Tibial nerve (tissue), 4 donors: ENCODE measurements at regions not wholly inside any gene's neighbourhood (a gene's known extent, or its start where the extent isn't known, plus 50 kb on each side); places are given as distances from the start of the nearest gene placed in this dataset.

Experiments
- EP300 ChIP-seq, 2 donors: sonication (generic); formaldehyde crosslinking; IDR thresholded peaks; one replicate each; pipeline ENCODE4 v1.6.1; 2017; ENCODE audit warnings: antibody characterized with exemption in 2 of 2, mild to moderate bottlenecking in 1 of 2
- TF ChIP-seq, protein P1 (sequence below), 5 experiments: fragments of 200-600 bp in 3 of 5; fragments of 450-650 bp in 2 of 5; sonication (generic) in 3 of 5; IDR thresholded peaks; one replicate each; pipeline ENCODE4 v1.5.1; 2016 to 2019; ENCODE audit warnings: antibody characterized with exemption in 5 of 5, mild to moderate bottlenecking in 3 of 5, moderate library complexity in 2 of 5

DNA sequence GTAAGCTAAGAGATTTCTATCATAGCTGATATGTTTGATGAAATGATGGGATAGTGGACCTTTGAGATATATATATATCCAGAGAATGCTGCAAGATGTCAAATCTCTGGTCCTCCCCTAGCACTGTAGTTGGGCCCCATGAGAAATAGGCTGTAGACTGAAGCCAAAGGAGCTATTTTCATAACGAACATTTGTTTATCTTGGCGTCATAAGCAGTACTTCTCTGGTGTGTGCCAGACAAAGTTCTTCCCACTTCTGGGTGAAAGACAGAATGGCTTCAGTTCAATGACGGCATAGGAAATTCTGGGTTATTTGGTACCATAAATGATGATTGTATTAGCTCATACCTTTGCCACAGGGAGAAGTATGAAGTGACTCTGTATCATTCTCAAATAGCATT lies 534.3 kb downstream of the SOX5 start:
- TF ChIP-seq, protein P1, sequence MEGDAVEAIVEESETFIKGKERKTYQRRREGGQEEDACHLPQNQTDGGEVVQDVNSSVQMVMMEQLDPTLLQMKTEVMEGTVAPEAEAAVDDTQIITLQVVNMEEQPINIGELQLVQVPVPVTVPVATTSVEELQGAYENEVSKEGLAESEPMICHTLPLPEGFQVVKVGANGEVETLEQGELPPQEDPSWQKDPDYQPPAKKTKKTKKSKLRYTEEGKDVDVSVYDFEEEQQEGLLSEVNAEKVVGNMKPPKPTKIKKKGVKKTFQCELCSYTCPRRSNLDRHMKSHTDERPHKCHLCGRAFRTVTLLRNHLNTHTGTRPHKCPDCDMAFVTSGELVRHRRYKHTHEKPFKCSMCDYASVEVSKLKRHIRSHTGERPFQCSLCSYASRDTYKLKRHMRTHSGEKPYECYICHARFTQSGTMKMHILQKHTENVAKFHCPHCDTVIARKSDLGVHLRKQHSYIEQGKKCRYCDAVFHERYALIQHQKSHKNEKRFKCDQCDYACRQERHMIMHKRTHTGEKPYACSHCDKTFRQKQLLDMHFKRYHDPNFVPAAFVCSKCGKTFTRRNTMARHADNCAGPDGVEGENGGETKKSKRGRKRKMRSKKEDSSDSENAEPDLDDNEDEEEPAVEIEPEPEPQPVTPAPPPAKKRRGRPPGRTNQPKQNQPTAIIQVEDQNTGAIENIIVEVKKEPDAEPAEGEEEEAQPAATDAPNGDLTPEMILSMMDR (IDR thresholded peaks at IDR 0.05), result no peak
- TF ChIP-seq EP300 (IDR thresholded peaks at IDR 0.05), result no peak
